Right ventricle myocardium superior (tissue), 1 donor: ENCODE measurements at regions not wholly inside any gene's neighbourhood (a gene's known extent, or its start where the extent isn't known, plus 50 kb on each side); places are given as distances from the start of the nearest gene placed in this dataset.

Source experiments
- ATAC-seq: fragments of 200-7000 bp; cut with Tn5 transposase; one replicate; pipeline ENCODE4 v1.9.1; 2020; ENCODE audit warnings: mild to moderate bottlenecking; ENCODE audit not compliant: poor library complexity
- DNase-seq: peaks from one replicate; pipeline ENCODE4 v3.0.0-alpha.2; 2020
- intact Hi-C: fragments of 100-400 bp; cut with DNase I; formaldehyde crosslinking; loops from one replicate; pipeline ENCODE4 v1.11.2; 2022
- donor health status: DM: no; HTN: yes; CAD: no; lungs with severe emphysema.

DNA sequence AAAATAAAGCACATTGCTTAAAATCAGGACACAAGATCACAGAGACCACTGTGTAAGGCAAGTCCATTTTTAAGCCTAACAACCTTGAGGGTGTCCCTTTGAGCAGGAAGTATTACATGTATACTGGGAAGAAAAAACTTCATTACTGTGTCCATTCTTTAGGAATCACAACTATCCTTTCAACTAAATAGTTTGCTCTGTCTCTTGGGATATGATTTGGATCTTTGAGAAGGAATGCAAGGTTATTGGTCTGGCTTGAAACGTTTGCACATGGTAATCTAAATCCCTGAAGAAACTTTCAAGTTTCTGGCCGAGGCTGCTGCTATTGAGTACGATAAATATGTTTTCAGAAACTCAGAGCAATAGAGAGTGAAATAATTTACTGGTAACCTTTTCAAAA, 923.0 kb upstream of the SEMA6A start:
- ATAC-seq (no peak), DNase-seq (no peak)
- intact Hi-C loops = no loop called here

DNA sequence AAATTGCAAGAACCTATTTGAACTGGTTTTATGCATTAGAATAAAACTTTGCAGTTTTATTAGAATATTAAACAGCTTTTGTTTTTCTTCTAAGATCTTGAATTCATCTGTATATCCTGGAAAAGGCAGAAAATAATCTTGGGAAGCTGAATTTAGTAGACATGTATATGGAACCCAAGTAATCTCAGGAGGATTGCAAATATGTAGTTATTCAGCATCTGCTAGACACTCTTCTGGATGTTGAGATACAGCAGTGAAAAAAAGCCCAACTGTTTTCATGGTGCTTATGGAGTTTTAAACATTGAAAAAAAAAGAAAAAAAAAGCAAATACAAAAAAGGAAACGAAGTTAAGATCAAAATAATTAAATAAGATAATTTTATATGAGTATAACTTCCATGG, 922.2 kb upstream of the SEMA6A start:
- ATAC-seq = no peak
- DNase-seq = no peak
- intact Hi-C loops = no loop called here

DNA sequence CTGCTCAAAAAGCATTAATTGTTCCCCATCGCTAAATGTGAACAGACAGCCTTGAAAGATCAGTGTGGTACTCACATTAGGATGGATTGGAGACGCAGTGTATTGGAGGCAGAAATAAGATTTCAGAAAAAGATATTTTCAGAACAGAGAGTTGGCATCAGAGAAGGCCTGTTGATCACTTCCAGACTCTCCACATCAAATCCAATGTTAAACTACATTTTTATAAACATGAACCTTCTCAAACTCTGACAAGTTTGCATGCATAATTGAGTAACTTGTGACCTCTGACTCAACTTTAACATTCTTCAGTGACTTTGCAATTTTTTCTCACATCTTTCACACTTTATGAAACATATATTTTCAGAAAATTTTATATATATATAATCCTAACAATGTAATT, 919.6 kb upstream of the SEMA6A start:
- ATAC-seq (no peak), DNase-seq (no peak)
- intact Hi-C loops = no loop called here

DNA sequence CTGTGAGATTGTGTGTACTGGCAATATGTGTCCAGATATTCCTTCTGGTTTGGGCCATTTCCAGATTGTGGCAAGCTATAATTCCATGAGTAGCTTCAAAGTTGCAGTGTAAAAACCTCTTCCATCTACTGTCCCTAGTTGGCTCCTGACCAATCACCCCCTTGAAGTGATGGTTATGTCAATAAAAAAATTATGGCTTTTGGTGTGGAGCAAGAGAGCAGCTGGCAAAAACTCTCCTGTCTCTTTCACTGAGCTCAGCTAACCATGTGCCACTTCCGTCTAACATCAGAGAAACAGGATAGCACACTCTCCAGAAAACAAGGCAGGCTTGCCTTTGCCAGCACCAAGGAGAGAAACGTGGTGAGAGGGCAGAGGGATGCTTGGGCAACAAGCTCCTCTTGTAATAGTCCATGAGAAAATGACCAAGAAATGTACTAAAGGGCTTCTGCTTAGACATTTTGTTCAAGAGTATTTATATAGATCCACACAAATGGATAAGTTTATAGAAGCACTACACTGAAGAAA, 914.4 kb upstream of the SEMA6A start:
- ATAC-seq = no peak
- intact Hi-C loops = no loop called here
- no peak for DNase-seq

DNA sequence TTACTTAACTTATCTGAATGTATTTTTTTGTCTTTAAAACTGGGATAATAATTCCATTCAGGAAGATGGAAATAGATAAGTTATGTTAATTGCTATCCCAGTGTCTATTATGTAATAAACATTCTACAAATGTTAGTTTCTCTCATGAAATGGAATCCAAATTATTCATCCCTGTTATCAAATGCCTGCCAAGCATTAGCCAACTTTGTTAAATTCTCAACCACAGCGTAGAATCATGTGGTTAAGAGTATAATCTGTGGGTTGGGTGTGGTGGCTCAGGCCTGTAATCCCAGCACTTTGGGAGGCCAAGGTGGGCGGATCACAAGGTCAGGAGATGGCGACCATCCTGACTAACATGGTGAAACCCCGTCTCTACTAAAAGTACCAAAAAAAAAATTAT, 912.9 kb upstream of the SEMA6A start:
- intact Hi-C loops = no loop called here
- DNase-seq (no peak), ATAC-seq (no peak)

DNA sequence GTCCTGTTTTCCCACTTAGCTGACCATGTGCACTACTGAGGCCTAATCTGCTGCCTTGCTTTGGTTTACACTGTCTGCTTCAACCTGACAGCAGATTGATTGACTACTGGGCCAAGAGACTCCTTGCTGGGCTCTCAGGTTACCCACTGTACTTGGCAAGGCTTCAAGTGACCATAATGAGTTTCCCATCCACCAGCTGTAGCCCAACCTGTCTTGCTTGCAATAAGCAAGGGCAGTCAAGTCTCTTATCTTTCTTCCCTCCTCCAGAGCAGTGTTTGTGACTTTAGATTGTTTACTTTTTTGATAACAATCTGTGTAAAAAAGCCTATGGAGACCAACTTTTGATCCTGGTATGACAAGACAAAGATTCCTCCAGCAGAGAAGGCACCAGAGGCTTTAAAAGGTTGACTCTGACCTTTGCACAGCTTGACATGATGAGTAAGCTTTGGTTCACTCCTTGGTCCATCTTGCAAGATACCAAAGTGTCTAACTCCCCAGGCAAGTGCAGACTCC, 912.3 kb upstream of the SEMA6A start:
- no peak for DNase-seq
- intact Hi-C loops = no loop called here
- ATAC-seq = no peak

DNA sequence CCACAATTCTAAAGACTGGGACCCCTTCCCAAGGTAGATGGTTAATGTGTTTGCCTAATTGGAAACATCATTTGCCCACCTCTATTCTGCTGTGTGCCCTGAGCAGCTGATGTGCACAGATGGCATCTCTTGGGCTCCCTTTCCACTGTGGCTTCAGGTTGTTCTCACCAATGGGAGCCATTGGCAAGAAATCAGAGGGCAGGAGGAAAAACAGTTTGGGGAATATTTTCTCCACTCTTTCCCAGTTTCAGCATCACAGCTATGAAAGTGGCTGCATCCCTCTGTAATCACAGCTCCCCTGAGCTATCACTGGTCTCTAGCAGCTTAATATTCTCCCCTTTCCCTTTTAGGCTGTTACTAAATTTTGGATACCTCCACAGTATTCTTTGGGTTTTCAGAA, 911.6 kb upstream of the SEMA6A start:
- no peak for DNase-seq
- intact Hi-C loops = no loop called here
- ATAC-seq = no peak

DNA sequence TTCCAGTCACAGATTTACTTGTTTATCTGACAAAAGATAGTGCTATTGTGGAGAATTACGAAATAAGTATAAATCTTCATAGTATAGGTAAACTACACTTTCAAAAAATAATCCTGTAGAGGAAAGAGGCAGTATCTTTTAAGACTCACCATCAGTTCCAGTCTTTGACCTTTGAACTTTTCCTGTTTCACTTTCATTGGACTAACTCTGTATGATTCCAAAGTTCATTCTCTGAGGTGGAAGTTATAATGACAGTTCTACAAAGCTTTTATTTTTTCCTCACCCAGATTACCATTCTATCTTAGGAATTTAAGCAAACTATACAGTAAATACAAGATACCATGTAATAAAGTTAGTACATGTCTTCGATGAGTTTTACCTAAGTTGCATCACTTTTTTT, 901.3 kb upstream of the SEMA6A start:
- intact Hi-C loops = no loop called here
- ATAC-seq = no peak
- no peak for DNase-seq

DNA sequence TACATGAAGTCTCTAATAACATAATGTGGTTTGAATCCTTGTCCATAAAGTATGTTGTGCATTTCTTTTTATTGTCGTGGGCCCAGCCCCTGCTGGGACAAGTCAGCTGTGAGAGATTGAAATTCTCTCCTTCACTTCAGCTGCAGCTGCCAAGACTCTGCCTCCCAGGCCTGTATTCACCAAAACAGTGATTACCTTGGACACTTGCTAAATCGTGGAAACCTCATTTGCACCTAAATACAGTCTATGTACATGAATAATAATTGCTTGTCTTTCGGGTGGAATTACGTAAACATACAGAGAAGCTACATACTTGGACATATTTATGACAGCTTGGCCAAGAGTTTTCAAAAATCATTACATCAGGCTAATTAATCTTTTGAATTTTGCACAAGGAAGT, 898.5 kb upstream of the SEMA6A start:
- intact Hi-C loops = no loop called here

DNA sequence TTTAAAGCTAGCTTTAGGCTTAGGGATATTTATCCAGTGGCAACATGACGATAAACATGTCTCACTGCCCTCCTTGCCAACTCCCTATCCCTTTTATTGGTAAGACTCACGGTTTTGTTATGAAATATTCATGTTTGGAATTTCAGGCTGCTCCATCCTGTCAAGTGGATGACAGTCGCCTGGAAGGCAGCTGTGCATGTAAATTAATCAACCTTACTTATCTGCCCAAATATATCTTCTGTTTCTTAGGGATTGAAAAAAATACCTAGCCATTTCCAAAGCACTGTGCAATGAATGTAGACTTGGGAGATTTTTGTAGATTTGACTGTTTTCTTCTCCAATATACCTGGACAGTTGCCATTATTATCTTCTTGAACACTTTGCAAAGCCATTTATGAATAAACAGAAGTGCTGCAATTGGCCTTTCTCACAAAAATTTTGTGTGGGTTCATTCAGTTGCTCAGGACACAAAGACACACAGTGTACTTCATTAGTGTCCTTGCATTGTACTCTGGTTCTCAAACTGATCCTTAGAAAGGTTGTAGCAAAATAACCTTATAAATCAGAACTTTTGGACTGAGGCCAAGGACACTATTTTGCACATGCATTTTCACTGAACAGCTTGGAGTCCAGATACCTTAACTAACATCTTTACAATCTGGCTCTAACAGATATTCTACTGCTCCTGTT, 889.4 kb upstream of the SEMA6A start:
- DNase-seq (no peak), ATAC-seq (no peak)
- intact Hi-C loops = no loop called here

More for the DNA sequence above, 898.5 kb upstream of the SEMA6A start:
- ATAC-seq = no peak
- DNase-seq = no peak

DNA sequence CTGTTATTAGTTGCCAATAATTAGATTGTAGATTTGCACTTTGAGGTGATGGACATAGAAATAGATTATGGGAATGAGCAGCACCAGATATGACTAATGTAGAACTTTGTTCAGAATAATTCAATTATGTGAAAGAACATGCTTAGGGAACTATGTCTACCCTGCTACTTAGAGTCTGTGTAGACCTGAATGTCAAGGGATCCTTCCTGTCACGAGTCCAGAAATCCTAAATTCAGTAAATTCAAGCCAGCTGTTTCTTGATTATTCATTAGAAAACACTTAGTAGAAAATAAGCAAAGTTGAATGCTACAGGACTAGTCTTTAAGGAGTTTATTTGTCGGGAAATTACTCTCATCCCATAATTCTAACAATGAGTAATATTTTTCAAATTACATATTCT, 887.3 kb upstream of the SEMA6A start:
- intact Hi-C loops = no loop called here
- DNase-seq = no peak
- no peak for ATAC-seq

DNA sequence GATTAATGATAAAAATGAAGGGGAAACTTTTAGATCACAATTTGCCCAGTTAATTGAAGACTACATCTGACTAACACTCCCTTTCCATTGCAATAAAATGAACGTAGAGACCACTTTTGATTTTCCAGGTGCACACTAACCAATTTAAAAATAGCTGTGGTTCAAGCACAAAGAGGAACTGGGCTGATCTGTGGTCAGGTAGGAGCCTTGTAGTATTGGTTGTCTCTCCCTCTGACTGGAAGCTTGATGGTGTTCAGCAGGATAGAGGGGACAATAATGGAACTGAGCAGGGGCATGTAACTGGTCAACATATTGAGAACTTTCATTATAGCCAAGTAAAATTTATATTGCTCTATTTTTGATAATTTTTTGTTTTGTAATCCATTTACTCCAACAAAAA, 886.8 kb upstream of the SEMA6A start:
- DNase-seq = no peak
- ATAC-seq = no peak
- intact Hi-C loops = no loop called here

DNA sequence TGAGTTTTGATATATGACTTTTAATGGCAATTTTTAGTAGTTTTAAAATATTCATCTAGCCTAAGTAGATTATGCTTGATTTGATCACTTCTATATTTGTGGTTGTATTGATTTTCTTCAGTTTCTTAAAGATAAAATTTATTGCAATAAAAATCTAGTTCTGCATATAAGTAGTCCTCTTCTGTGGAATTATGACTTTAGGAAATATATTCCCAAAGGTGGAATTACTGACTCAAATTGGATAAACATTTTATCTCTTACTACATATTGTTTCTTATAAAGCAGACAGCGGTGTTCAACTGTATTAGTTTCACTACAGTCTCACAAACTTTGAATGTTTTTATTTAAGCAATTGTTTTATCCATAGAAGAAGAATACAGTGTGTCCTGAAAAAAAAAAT, 883.0 kb upstream of the SEMA6A start:
- ATAC-seq (no peak), DNase-seq (no peak)
- intact Hi-C loops = loop anchor here (10.0 kb wide), 1 partner anchor 1337 kb away; no protein-coding TSS in a partner anchor

DNA sequence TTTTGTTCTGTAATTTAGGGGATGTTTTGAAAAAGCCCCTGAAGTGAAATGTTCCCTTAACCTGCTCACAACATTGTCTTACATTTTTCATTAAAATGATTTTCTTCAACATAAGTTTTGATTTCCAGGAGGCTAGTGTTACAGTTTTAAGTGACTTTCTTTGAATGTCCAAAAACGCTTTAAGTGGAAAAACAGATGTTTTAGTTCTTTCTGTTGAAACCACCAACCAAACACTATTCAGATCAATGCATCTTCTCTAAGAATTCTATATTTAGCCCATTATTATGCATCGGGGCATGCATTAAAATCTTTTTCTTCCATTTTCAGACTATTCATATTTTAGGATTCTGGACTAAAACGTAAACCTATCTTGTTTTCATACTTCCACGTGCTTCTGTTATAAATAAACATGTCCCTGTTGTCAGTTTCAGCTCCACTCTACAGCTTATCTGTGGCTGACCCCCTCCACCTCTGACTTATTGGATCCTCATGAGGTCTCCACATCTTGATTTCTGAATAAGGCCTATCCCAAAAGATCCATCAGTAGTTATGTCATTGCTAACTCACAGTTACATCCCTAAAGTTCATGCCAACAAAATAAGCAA, 882.3 kb upstream of the SEMA6A start:
- intact Hi-C loops = loop anchor here (10.0 kb wide), 1 partner anchor 1338 kb away; no protein-coding TSS in a partner anchor
- no peak for ATAC-seq

DNA sequence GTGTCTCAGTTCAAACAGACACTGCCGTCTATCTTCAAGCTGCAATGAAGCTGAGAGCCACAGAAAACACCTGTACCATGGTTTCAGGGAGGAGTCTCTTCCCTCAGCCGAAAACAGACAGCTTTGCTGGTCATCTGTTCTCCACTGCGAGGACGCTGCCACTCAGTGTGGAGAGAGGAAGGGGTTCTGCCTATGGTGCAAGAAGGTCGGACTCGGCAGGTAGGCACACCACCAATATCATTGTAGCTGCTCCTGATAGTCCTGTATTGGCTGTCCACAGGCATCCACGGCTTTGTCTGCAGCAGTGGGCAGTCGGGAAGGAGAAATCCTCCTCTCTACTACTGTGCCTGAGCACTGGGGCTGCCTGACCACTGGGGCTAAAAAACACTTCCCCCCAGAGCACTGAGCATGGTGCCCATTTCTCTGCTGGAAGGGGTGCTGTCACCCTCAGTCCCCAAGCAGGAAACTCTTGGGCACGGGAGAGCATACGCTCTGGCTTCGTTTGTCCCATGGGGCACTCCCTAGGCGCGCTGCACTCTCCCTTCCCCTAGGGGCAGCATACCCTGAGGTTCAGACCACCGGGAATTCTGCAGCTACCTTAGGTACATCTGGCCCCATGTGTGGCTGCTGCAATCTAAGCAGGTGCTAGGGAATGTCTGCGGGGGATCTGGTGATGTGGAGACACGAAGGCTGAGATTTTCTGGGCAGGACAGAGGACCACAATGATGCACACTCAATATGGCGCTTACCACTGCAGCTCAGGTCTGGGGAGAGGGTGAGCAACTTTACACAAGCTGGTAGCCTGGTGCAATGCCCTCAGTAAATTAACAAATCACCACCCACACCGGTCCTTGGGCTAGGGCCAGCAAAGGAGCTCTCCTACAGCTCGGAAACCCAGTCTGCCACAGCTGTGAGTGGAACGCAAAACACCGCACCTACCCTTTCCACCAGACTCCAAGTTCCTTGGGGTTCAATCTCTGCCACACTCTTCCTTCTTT, 880.9 kb upstream of the SEMA6A start:
- DNase-seq = peak; percentile 22
- no peak for ATAC-seq
- intact Hi-C loops = loop anchor here (10.0 kb wide), 1 partner anchor 1339 kb away; no protein-coding TSS in a partner anchor

More for the DNA sequence above, 882.3 kb upstream of the SEMA6A start:
- DNase-seq = no peak

DNA sequence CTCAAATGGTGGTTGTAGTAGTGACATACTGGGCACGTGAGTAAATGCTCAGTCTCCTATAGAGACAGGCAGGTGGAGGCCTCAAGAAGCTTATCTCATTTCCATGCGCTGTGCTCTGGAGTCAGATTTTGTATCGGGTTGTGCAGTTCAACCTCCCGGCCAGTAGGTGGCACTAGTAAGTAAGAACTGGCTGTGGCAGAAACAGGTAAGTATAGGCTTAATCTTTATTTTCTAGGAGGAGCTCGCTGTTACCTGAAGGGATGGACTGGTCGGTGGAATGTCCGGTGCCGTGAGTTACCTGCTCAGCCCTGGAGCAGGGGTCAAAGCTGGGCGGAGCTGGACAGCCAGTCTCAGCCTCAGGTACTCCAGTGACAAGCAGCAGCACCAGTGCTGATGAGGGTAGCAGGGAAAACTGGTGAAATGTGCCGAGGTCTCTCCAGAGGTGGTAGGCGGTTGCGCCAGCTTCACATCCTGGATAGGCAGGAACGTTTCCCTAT, 880.1 kb upstream of the SEMA6A start:
- intact Hi-C loops = loop anchor here (10.0 kb wide), 1 partner anchor 1340 kb away; no protein-coding TSS in a partner anchor
- DNase-seq (peak; percentile 41), ATAC-seq (peak; percentile 73)

DNA sequence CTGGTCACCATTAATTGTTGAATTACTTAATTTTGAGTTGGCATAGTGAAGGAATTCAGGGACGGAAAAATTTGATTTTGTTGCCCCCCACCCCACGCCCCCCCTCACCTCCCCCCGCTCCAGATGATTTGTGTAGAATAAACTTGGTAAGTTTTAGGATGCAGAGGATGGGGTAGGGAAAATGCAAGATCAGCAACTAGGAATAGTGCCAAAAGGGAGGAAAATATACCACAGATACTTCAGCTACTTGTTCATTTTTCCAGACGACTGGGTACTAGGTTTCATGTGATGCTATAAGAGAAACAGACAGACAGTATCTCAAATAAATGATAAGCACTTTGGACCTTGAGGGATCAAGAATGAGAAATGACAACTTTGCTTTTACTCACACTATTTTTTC, 862.2 kb upstream of the SEMA6A start:
- intact Hi-C loops = no loop called here

DNA sequence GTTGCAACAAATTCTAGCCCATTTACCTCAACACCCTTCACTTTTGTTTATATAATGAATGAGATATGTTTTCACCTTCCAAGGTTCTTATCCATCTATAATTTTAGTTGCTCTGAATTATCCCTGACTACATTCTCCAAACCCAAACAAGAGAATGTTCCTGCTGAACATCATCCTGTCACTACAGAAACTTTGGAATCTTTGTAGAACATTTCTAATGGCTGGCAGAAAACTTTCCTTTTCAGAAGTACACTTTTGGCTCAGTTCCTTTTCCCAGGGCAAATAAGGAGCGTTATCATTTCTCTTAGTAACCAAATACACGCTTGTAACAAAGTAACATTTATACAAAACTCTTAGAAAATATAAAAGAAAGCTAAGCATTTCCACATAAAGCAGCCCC, 860.6 kb upstream of the SEMA6A start:
- intact Hi-C loops = no loop called here
- ATAC-seq (no peak), DNase-seq (no peak)

More for the DNA sequence above, 862.2 kb upstream of the SEMA6A start:
- ATAC-seq (no peak), DNase-seq (no peak)

DNA sequence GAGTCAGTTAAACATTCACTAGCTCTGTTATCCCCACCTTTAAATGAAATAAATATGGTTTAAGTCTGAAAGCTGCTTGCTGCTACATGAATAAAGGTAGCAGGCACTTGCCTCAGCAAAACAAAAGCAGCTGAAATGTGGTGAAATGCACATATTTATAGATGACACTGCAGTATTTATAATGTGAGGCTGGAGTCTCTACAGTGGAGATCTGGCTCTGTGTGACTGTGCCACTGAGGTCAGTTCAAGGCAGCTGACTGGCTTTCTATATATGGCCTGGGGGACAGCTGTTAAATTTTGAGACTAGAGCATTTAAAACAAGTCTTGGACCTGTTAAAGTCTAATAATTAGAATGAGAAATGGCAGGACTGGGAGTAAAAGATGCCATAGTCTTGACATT, 859.6 kb upstream of the SEMA6A start:
- intact Hi-C loops = no loop called here
- ATAC-seq = no peak
- no peak for DNase-seq
